ENCODE measurements at regions not wholly inside any gene's neighbourhood (a gene's known extent, or its start where the extent isn't known, plus 50 kb on each side); places are given as distances from the start of the nearest gene placed in this dataset.

GRCh38 chr6:82687855-82688254, 324.2 kb downstream of the TPBG start:
- BruUV-seq (replicated peaks) = no TSS peak
- no peak overlapping the region for H3K27ac ChIP-seq (ENCODE audit: low read length)
- ChIA-PET POLR2A (no interaction called here), CTCF (no interaction called here)
- peaks cover 2% of the 10 kb centered on the region; the same call in 1 of the 2 replicates for H3K27me3 ChIP-seq (ENCODE audit: control insufficient read depth, insufficient read depth, low read length)
- no peaks in the 10 kb centered on the region for H3K9me3 ChIP-seq (ENCODE audit: control insufficient read depth, insufficient read depth, low read depth, low read length)
- DNase-seq (ENCODE audit: low read depth, low spot score) (no peak), ATAC-seq (no peak)
- intact Hi-C loops (cut with micrococcal nuclease; ENCODE audit: unreplicated experiment) = no loop called here
- H3K4me3 ChIP-seq (ENCODE audit: low read depth in 2 of 2, low read length in 2 of 2) = no peak overlapping the region
- in situ Hi-C loops (cut with HindIII; ENCODE audit: low pct_unique_long_range_greater_than_20kb, low sequenced_read_pairs) = no loop called here
- TF ChIP-seq REST (IDR thresholded peaks at IDR 0.05; ENCODE audit: insufficient read depth in 1 of 2, low read depth in 2 of 2, low read length in 1 of 2) (no peak), SIN3A (IDR thresholded peaks at IDR 0.05; ENCODE audit: borderline replicate concordance, insufficient read depth, low read depth, low read length) (no peak), POLR2AphosphoS5 (IDR thresholded peaks at IDR 0.05; ENCODE audit: low read depth, low read length) (no peak), TCF7L2 (IDR thresholded peaks at IDR 0.05; ENCODE audit: low read depth, low read length) (no peak)
- H3K4me1 ChIP-seq (ENCODE audit: control insufficient read depth, insufficient read depth, low read length) = no peaks in the 10 kb centered on the region
- no peaks in the 10 kb centered on the region for H3K36me3 ChIP-seq (ENCODE audit: control insufficient read depth, insufficient read depth, low read length)

- Histone ChIP-seq H3K4me3 (ENCODE audit: low read depth in 2 of 2, low read length in 2 of 2) (no peak overlapping the region), H3K9me3 (ENCODE audit: control insufficient read depth, insufficient read depth, low read depth, low read length) (no peaks in the 10 kb centered on the region), H3K36me3 (ENCODE audit: control insufficient read depth, insufficient read depth, low read length) (no peaks in the 10 kb centered on the region), H3K4me1 (ENCODE audit: control insufficient read depth, insufficient read depth, low read length) (no peaks in the 10 kb centered on the region), H3K27me3 (ENCODE audit: control insufficient read depth, insufficient read depth, low read length) (no peaks in the 10 kb centered on the region), H3K27ac (ENCODE audit: low read length) (no peak overlapping the region)
- ATAC-seq (no peak), DNase-seq (ENCODE audit: low read depth, low spot score) (no peak)
- CTCF ChIA-PET = interaction anchor here (0.7 kb wide), 1 partner anchor 353 kb away, joined by 7 read pairs; no protein-coding TSS in a partner anchor
- no TSS peak for BruUV-seq (replicated peaks)
- no peak for TF ChIP-seq SIN3A (IDR thresholded peaks at IDR 0.05; ENCODE audit: borderline replicate concordance, insufficient read depth, low read depth, low read length)
- TF ChIP-seq POLR2AphosphoS5 (IDR thresholded peaks at IDR 0.05; ENCODE audit: low read depth, low read length) = no peak
- no peak for TF ChIP-seq CTCF (IDR thresholded peaks at IDR 0.05)
- TF ChIP-seq TCF7L2 (IDR thresholded peaks at IDR 0.05; ENCODE audit: low read depth, low read length) = no peak
- TF ChIP-seq REST (IDR thresholded peaks at IDR 0.05; ENCODE audit: insufficient read depth in 1 of 2, low read depth in 2 of 2, low read length in 1 of 2) = no peak
- in situ Hi-C loops (cut with HindIII; ENCODE audit: low pct_unique_long_range_greater_than_20kb, low sequenced_read_pairs) = no loop called here
- POLR2A ChIA-PET = no interaction called here
- intact Hi-C loops (cut with micrococcal nuclease; ENCODE audit: unreplicated experiment) = no loop called here
Measured at GRCh38 chr6:82690283-82690682, 326.7 kb downstream of the TPBG start.
